T-cell (primary cell): ENCODE measurements at regions not wholly inside any gene's neighbourhood (a gene's known extent, or its start where the extent isn't known, plus 50 kb on each side); places are given as distances from the start of the nearest gene placed in this dataset.
A peak's percentile ranks its signal among the peaks of the same experiment; 100 is the strongest.
"Not testable (repeated sequence)": the region's sequence is repeated elsewhere in the genome, so short reads cannot be mapped to it uniquely, and the experiment has no call there.

ENCODE experiments used
- ATAC-seq, 4 experiments: fragments of 200-7000 bp in 3 of 4; fragments of 150-1000 bp in 1 of 4; cut with Tn5 transposase; replicated peaks in 1 of 4; 1 replicate in 3 of 4; 2 replicates in 1 of 4; pipeline ENCODE4 v1.10.0; 2021; ENCODE audit warnings: moderate library complexity in 3 of 4, mild to moderate bottlenecking in 2 of 4, moderate number of reproducible peaks in 1 of 4
- CTCF ChIA-PET, 2 donors: fragments of 300-600 bp; sonication (Branson Sonifier 250); formaldehyde crosslinking; loops; one replicate each; lab custom pipeline; 2022; ENCODE audit warnings: antibody characterized with exemption in 2 of 2; lab: Charles Lee
- POLR2A ChIA-PET, 2 donors: fragments of 300-600 bp; sonication (Branson Sonifier 250); formaldehyde crosslinking; loops; one replicate each; lab custom pipeline; 2022; ENCODE audit warnings: antibody characterized with exemption in 2 of 2; lab: Charles Lee
- DNase-seq, 35 experiments: peaks; one replicate each; pipeline versions ENCODE4 v3.0.0 to v3.0.0-alpha.2; 2013 to 2023
- H3K27ac ChIP-seq: one replicate; pipeline ENCODE4 v1.5.1; 2013; ENCODE audit warnings: low read length
- H3K27me3 ChIP-seq, 2 experiments: replicated peaks in 1 of 2; 1 replicate in 1 of 2; 2 replicates in 1 of 2; pipeline versions ENCODE4 v1.6.1 to v1.7.0; 2013; ENCODE audit warnings: low read length in 1 of 2, mixed read lengths in 1 of 2; ENCODE audit not compliant: control insufficient read depth in 2 of 2, insufficient read depth in 2 of 2; ENCODE audit errors: extremely low read depth in 1 of 2
- H3K36me3 ChIP-seq, 2 donors: 1 replicate in 1 of 2; 2 replicates in 1 of 2; pipeline versions ENCODE4 v1.6.1 to v1.7.0; 2013; ENCODE audit warnings: low read length in 1 of 2; ENCODE audit not compliant: control insufficient read depth in 2 of 2, insufficient read depth in 1 of 2; ENCODE audit errors: extremely low read depth in 1 of 2
- H3K4me1 ChIP-seq, 2 experiments: 1 replicate in 1 of 2; 2 replicates in 1 of 2; pipeline versions ENCODE4 v1.6.1 to v1.7.0; 2013; ENCODE audit warnings: low read length in 2 of 2, mixed read lengths in 1 of 2; ENCODE audit not compliant: insufficient read depth in 2 of 2, control insufficient read depth in 1 of 2; ENCODE audit errors: extremely low read depth in 1 of 2
- H3K4me3 ChIP-seq, 2 donors: 1 replicate in 1 of 2; 2 replicates in 1 of 2; pipeline versions ENCODE4 v1.5.1 to v1.7.0; 2013; ENCODE audit warnings: mild to moderate bottlenecking in 2 of 2, low read length in 1 of 2, moderate library complexity in 1 of 2; ENCODE audit not compliant: control insufficient read depth in 1 of 2; ENCODE audit errors: extremely low read depth in 1 of 2
- H3K9me3 ChIP-seq: 2 replicates; pipeline ENCODE4 v1.7.0; 2013
- H3K27ac Mint-ChIP-seq, 2 donors: one replicate each; pipeline ENCODE4 v1.8.0; 2020 to 2021; ENCODE audit warnings: mild to moderate bottlenecking in 2 of 2, mixed read lengths in 2 of 2
- H3K27me3 Mint-ChIP-seq, 2 donors: one replicate each; pipeline ENCODE4 v1.8.0; 2021 to 2022; ENCODE audit warnings: mixed read lengths in 2 of 2
- H3K36me3 Mint-ChIP-seq: one replicate; pipeline ENCODE4 v1.8.0; 2021; ENCODE audit warnings: mixed read lengths
- H3K4me1 Mint-ChIP-seq, 3 donors: one replicate each; pipeline ENCODE4 v1.8.0; 2020 to 2022; ENCODE audit warnings: mixed read lengths in 3 of 3, mild to moderate bottlenecking in 1 of 3
- H3K4me3 Mint-ChIP-seq, 3 donors: one replicate each; pipeline ENCODE4 v1.8.0; 2020 to 2022; ENCODE audit warnings: mild to moderate bottlenecking in 3 of 3, mixed read lengths in 3 of 3, moderate library complexity in 3 of 3
- H3K9me3 Mint-ChIP-seq, 3 donors: one replicate each; pipeline ENCODE4 v1.8.0; 2020 to 2022; ENCODE audit warnings: mixed read lengths in 3 of 3
- WGBS: methylation state at CpG from one replicate; pipeline ENCODE4 v1.1.5; 2013; ENCODE audit warnings: missing lambda C conversion rate; ENCODE audit not compliant: insufficient coverage; 5-methylcytosine and 5-hydroxymethylcytosine counted together

- no peaks in the 10 kb centered on the region for H3K36me3 Mint-ChIP-seq
- Histone ChIP-seq H3K9me3 (no peaks in the 10 kb centered on the region), H3K27me3 (peaks cover 0 to 7% of the 10 kb centered on the region in 2 experiments), H3K4me3 (no peak overlapping the region), H3K36me3 (no peaks in the 10 kb centered on the region), H3K4me1 (no peaks in the 10 kb centered on the region), H3K27ac (no peak overlapping the region)
- H3K27ac Mint-ChIP-seq: no peak overlapping the region
- ATAC-seq (no peak), DNase-seq (no peak)
- ChIA-PET POLR2A (no interaction called here), CTCF (no interaction called here)
- H3K4me3 Mint-ChIP-seq: no peak overlapping the region
- no peaks in the 10 kb centered on the region for H3K4me1 Mint-ChIP-seq
- peaks cover 26 to 30% of the 10 kb centered on the region in 2 donors for H3K27me3 Mint-ChIP-seq
- WGBS: 71% methylated on average over 1 of the region's 3 CpGs
- H3K9me3 Mint-ChIP-seq: no peaks in the 10 kb centered on the region
These were observed 84.1 kb upstream of the CPHXL start for GRCh38 chr16:75810342-75810741.

GRCh38 chr16:75811020-75811634 lies 84.8 kb upstream of the CPHXL start:
- no peaks in the 10 kb centered on the region for H3K4me1 Mint-ChIP-seq
- no peaks in the 10 kb centered on the region for H3K36me3 Mint-ChIP-seq
- H3K36me3 ChIP-seq: no peaks in the 10 kb centered on the region
- H3K9me3 ChIP-seq: no peaks in the 10 kb centered on the region
- H3K27me3 Mint-ChIP-seq: peaks cover 22 to 25% of the 10 kb centered on the region in 2 donors
- H3K4me3 Mint-ChIP-seq: no peak overlapping the region
- ChIA-PET CTCF (no interaction called here), POLR2A (no interaction called here)
- no peak for ATAC-seq
- peaks cover 0 to 5% of the 10 kb centered on the region in 2 experiments for H3K27me3 ChIP-seq
- H3K27ac ChIP-seq: no peak overlapping the region
- no peaks in the 10 kb centered on the region for H3K9me3 Mint-ChIP-seq
- no peaks in the 10 kb centered on the region for H3K4me1 ChIP-seq
- 74% methylated on average over 2 of the region's 9 CpGs for WGBS
- DNase-seq: no peak
- no peak overlapping the region for H3K27ac Mint-ChIP-seq
- no peak overlapping the region for H3K4me3 ChIP-seq

- H3K27ac Mint-ChIP-seq: no peak overlapping the region
- no peaks in the 10 kb centered on the region for H3K4me1 Mint-ChIP-seq
- no peaks in the 10 kb centered on the region for H3K4me1 ChIP-seq
- no peaks in the 10 kb centered on the region for H3K9me3 ChIP-seq
- peaks cover 16 to 17% of the 10 kb centered on the region in 2 donors for H3K27me3 Mint-ChIP-seq
- H3K4me3 Mint-ChIP-seq: no peak overlapping the region
- DNase-seq (no peak), ATAC-seq (no peak)
- H3K36me3 Mint-ChIP-seq: no peaks in the 10 kb centered on the region
- no peaks in the 10 kb centered on the region for H3K36me3 ChIP-seq
- H3K27me3 ChIP-seq: peaks cover 2 to 3% of the 10 kb centered on the region in 2 experiments
- H3K4me3 ChIP-seq: no peak overlapping the region
- no peak overlapping the region for H3K27ac ChIP-seq
- CTCF ChIA-PET: no interaction called here
- no peaks in the 10 kb centered on the region for H3K9me3 Mint-ChIP-seq
- no CpG with 5 or more reads among the region's 2 CpGs for WGBS
- POLR2A ChIA-PET: no interaction called here
These were observed 92.2 kb upstream of the CPHXL start for GRCh38 chr16:75818491-75818890.

GRCh38 chr16:75820672-75821071 lies 94.4 kb upstream of the CPHXL start:
- no peaks in the 10 kb centered on the region for H3K4me1 Mint-ChIP-seq
- peaks cover 2 to 3% of the 10 kb centered on the region in 2 experiments for H3K27me3 ChIP-seq
- H3K36me3 ChIP-seq: no peaks in the 10 kb centered on the region
- ChIA-PET POLR2A (no interaction called here), CTCF (no interaction called here)
- H3K27me3 Mint-ChIP-seq: peaks cover 6 to 10% of the 10 kb centered on the region in 2 donors
- ATAC-seq: no peak
- no peak overlapping the region for H3K4me3 Mint-ChIP-seq
- no peak overlapping the region for H3K27ac ChIP-seq
- no peak overlapping the region for H3K27ac Mint-ChIP-seq
- no peak overlapping the region for H3K4me3 ChIP-seq
- DNase-seq: no peak
- no peaks in the 10 kb centered on the region for H3K4me1 ChIP-seq
- no CpG with 5 or more reads among the region's 6 CpGs for WGBS
- no peaks in the 10 kb centered on the region for H3K36me3 Mint-ChIP-seq
- no peaks in the 10 kb centered on the region for H3K9me3 Mint-ChIP-seq
- H3K9me3 ChIP-seq: no peaks in the 10 kb centered on the region

- Mint-ChIP-seq H3K4me1 (no peaks in the 10 kb centered on the region), H3K9me3 (no peaks in the 10 kb centered on the region), H3K4me3 (no peak overlapping the region), H3K27ac (no peak overlapping the region), H3K27me3 (peaks cover 6 to 10% of the 10 kb centered on the region in 2 donors), H3K36me3 (no peaks in the 10 kb centered on the region)
- 83% methylated on average over 1 of the region's 3 CpGs for WGBS
- CTCF ChIA-PET: no interaction called here
- no peaks in the 10 kb centered on the region for H3K4me1 ChIP-seq
- peaks cover 2 to 3% of the 10 kb centered on the region in 2 experiments for H3K27me3 ChIP-seq
- POLR2A ChIA-PET: no interaction called here
- H3K9me3 ChIP-seq: no peaks in the 10 kb centered on the region
- DNase-seq: no peak
- no peak overlapping the region for H3K4me3 ChIP-seq
- peak in 1 of 4 experiments; percentile 15 for ATAC-seq
- no peak overlapping the region for H3K27ac ChIP-seq
- H3K36me3 ChIP-seq: no peaks in the 10 kb centered on the region
These were observed 94.8 kb upstream of the CPHXL start for GRCh38 chr16:75821117-75821516.

GRCh38 chr16:75825750-75826149 lies 99.5 kb upstream of the CPHXL start:
- H3K36me3 Mint-ChIP-seq, H3K4me1 ChIP-seq, POLR2A ChIA-PET, H3K27me3 ChIP-seq, H3K27ac ChIP-seq, CTCF ChIA-PET, H3K4me3 ChIP-seq, H3K9me3 ChIP-seq, H3K4me3 Mint-ChIP-seq, ATAC-seq, DNase-seq, H3K4me1 Mint-ChIP-seq, H3K27me3 Mint-ChIP-seq, H3K27ac Mint-ChIP-seq, H3K36me3 ChIP-seq: not testable (repeated sequence)
- H3K9me3 Mint-ChIP-seq: peaks cover 4 to 18% (median 18%) of the 10 kb centered on the region in 3 donors
- WGBS: no CpG with 5 or more reads among the region's 6 CpGs
